Fibroblast of villous mesenchyme (primary cell): ENCODE measurements at regions not wholly inside any gene's neighbourhood (a gene's known extent, or its start where the extent isn't known, plus 50 kb on each side); places are given as distances from the start of the nearest gene placed in this dataset.

Experiments
- DNase-seq: peaks from one replicate; pipeline ENCODE4 v3.0.0-alpha.2; 2010; ENCODE audit warnings: low read depth
- H3K4me3 ChIP-seq: 2 replicates; pipeline ENCODE4 v1.5.1; 2011; ENCODE audit warnings: low read depth, mild to moderate bottlenecking, low read length
- CTCF ChIP-seq: IDR thresholded peaks from 2 replicates; pipeline ENCODE4 v1.5.1; 2012; ENCODE audit warnings: low read depth, mild to moderate bottlenecking, low read length; ENCODE audit not compliant: insufficient read depth

- no peak for TF ChIP-seq CTCF
- DNase-seq, result no peak
- no peak overlapping the region for H3K4me3 ChIP-seq
Measured at GRCh38 chr2:188820576-188820975, 153.6 kb upstream of the COL3A1 start.

GRCh38 chr2:188824125-188824524, 150.0 kb upstream of the COL3A1 start:
- no peak for DNase-seq
- H3K4me3 ChIP-seq, result no peak overlapping the region
- no peak for TF ChIP-seq CTCF

- no peak for TF ChIP-seq CTCF
- H3K4me3 ChIP-seq, result no peak overlapping the region
- no peak for DNase-seq
Measured at GRCh38 chr2:188833331-188833730, 140.8 kb upstream of the COL3A1 start.

GRCh38 chr2:188833799-188834198, 140.4 kb upstream of the COL3A1 start:
- DNase-seq, result no peak
- TF ChIP-seq CTCF, result no peak
- H3K4me3 ChIP-seq, result no peak overlapping the region

- DNase-seq, result peak; percentile 72
- TF ChIP-seq CTCF, result no peak
- H3K4me3 ChIP-seq, result no peak overlapping the region
Measured at GRCh38 chr2:188835006-188835405, 139.2 kb upstream of the COL3A1 start.

GRCh38 chr2:188835821-188836220, 138.4 kb upstream of the COL3A1 start:
- TF ChIP-seq CTCF, result no peak
- no peak for DNase-seq
- no peak overlapping the region for H3K4me3 ChIP-seq

- TF ChIP-seq CTCF, result no peak
- no peak overlapping the region for H3K4me3 ChIP-seq
- peak; percentile 44 for DNase-seq
Measured at GRCh38 chr2:188845692-188846091, 128.5 kb upstream of the COL3A1 start.
